PC-3 (cell line): ENCODE measurements at regions not wholly inside any gene's neighbourhood (a gene's known extent, or its start where the extent isn't known, plus 50 kb on each side); places are given as distances from the start of the nearest gene placed in this dataset.

Experiments
- CTCF ChIP-seq: fragments of 300-600 bp; sonication (generic); conservative IDR thresholded peaks from 2 replicates; pipeline ENCODE4 v1.5.1; 2017; ENCODE audit warnings: antibody characterized with exemption, low read depth, mild to moderate bottlenecking, low read length
- EZH2 ChIP-seq: fragments of 300-600 bp; sonication (generic); IDR thresholded peaks from one replicate; pipeline ENCODE4 v1.6.1; 2017; ENCODE audit warnings: antibody characterized with exemption, mild to moderate bottlenecking, low read length; ENCODE audit not compliant: unreplicated experiment
- EZH2phosphoT487 ChIP-seq: fragments of 300-600 bp; sonication (generic); IDR thresholded peaks from 2 replicates; pipeline ENCODE4 v1.6.1; 2018; ENCODE audit warnings: mild to moderate bottlenecking, antibody characterized with exemption, low read length, borderline replicate concordance

DNA sequence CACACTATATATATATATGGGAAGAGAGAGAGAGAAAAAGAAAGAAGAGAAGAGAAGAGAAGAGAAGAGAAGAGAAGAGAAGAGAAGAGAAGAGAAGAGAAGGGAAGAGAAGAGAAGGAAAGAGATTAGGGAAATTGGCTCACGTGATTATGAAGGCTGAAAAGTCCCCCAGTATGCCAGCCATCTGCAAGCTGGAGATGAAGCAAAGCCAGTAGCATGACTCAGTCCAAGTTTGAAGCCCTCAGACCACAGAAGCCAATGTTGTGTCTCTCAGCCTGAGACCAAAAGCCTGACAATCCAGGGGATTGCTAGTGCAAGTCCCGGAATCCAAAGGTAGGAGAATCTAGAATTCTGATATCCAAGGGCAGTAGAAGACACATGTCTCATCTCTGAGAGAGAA is 206.3 kb upstream of the PRSS1 start:
- no peak for TF ChIP-seq CTCF
- TF ChIP-seq EZH2: no peak
- TF ChIP-seq EZH2phosphoT487: no peak
